MCF 10A (cell line): ENCODE measurements at regions not wholly inside any gene's neighbourhood (a gene's known extent, or its start where the extent isn't known, plus 50 kb on each side); places are given as distances from the start of the nearest gene placed in this dataset.

Source experiments
- BruUV-seq: library from RNA; stranded (reverse); fragments of 400-500 nt; replicated peaks from 2 replicates; lab custom pipeline; 2021; lab: Mats Ljungman, UMichigan
- CTCF ChIA-PET: fragments of 300-600 bp; sonication (Branson Sonifier 250); formaldehyde crosslinking; extraction: SDS; loops from one replicate; lab custom pipeline; 2021; ENCODE audit warnings: antibody characterized with exemption, inconsistent platforms; lab: Yijun Ruan, JAX
- POLR2A ChIA-PET: fragments of 300-600, 350-650 bp; sonication (Branson Sonifier 250); formaldehyde crosslinking; extraction: SDS; loops from one replicate; lab custom pipeline; 2020; ENCODE audit warnings: antibody characterized with exemption, inconsistent platforms; lab: Yijun Ruan, JAX
- DNase-seq: peaks from one replicate; pipeline ENCODE4 v3.0.0-alpha.2; 2018; ENCODE audit not compliant: unreplicated experiment
- H3K27ac Mint-ChIP-seq: one replicate; pipeline ENCODE4 v1.8.0; 2022; ENCODE audit warnings: mild to moderate bottlenecking, low read depth, mixed read lengths; ENCODE audit not compliant: unreplicated experiment
- H3K27me3 Mint-ChIP-seq: one replicate; pipeline ENCODE4 v1.8.0; 2022; ENCODE audit warnings: mixed read lengths; ENCODE audit not compliant: insufficient read depth, unreplicated experiment
- H3K36me3 Mint-ChIP-seq: one replicate; pipeline ENCODE4 v1.8.0; 2022; ENCODE audit warnings: mild to moderate bottlenecking, moderate library complexity, mixed read lengths; ENCODE audit not compliant: insufficient read depth, unreplicated experiment
- H3K4me1 Mint-ChIP-seq: one replicate; pipeline ENCODE4 v1.8.0; 2022; ENCODE audit warnings: mixed read lengths; ENCODE audit not compliant: insufficient read depth, unreplicated experiment
- H3K4me3 Mint-ChIP-seq: one replicate; pipeline ENCODE4 v1.8.0; 2022; ENCODE audit warnings: mild to moderate bottlenecking, moderate library complexity, mixed read lengths; ENCODE audit not compliant: unreplicated experiment
- H3K9me3 Mint-ChIP-seq: one replicate; pipeline ENCODE4 v1.8.0; 2022; ENCODE audit warnings: mixed read lengths; ENCODE audit not compliant: unreplicated experiment
- intact Hi-C: fragments of 100-400 bp; cut with micrococcal nuclease; formaldehyde crosslinking; loops from 2 replicates; pipeline ENCODE4 v1.14.1; 2022
- TF ChIP-seq, protein P1 (sequence below): fragments of 200-600 bp; IDR thresholded peaks from one replicate; pipeline ENCODE4 v1.8.0; 2022; ENCODE audit warnings: antibody characterized with exemption, mild to moderate bottlenecking; ENCODE audit not compliant: unreplicated experiment

DNA sequence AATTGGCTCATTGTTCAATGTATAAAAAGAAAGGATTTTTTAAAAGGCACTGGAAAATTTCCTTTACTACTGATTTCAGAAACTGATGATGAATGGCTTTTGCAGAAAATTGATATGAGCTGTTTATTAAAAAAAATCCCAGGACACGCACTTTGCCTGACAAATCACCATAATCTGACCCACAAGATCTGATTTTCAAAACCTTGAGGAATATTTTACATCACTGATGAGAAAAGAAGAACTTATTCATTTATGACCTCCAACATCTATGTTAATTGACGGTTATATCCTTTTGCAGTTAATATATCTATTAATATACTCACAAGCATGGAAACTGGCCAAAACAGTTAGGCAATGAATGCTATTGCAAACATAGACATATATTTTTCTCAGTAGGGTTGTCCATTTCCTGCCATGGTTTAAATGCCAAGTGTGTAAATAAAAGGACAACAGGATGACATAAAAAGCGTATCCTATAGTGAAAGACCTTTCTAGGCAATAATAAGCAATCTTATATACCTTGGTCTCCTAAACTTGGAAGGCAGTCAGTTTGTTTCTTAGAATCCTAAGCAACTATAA is 109.7 kb upstream of the SLC7A14 start:
- Mint-ChIP-seq H3K27me3 (no peaks in the 10 kb centered on the region), H3K4me3 (no peak overlapping the region), H3K4me1 (peaks cover 9% of the 10 kb centered on the region), H3K36me3 (peaks cover 5% of the 10 kb centered on the region), H3K27ac (no peak overlapping the region), H3K9me3 (peaks cover 6% of the 10 kb centered on the region)
- peak; percentile 52 for DNase-seq
- TF ChIP-seq, protein P1, sequence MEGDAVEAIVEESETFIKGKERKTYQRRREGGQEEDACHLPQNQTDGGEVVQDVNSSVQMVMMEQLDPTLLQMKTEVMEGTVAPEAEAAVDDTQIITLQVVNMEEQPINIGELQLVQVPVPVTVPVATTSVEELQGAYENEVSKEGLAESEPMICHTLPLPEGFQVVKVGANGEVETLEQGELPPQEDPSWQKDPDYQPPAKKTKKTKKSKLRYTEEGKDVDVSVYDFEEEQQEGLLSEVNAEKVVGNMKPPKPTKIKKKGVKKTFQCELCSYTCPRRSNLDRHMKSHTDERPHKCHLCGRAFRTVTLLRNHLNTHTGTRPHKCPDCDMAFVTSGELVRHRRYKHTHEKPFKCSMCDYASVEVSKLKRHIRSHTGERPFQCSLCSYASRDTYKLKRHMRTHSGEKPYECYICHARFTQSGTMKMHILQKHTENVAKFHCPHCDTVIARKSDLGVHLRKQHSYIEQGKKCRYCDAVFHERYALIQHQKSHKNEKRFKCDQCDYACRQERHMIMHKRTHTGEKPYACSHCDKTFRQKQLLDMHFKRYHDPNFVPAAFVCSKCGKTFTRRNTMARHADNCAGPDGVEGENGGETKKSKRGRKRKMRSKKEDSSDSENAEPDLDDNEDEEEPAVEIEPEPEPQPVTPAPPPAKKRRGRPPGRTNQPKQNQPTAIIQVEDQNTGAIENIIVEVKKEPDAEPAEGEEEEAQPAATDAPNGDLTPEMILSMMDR = no peak
- ChIA-PET POLR2A (interaction anchor here (0.6 kb wide), 1 partner anchor 71 kb away, joined by 4 read pairs; no protein-coding TSS in a partner anchor), CTCF (no interaction called here)
- BruUV-seq = no TSS peak
- intact Hi-C loops = no loop called here

- DNase-seq = peak; percentile 50
- CTCF ChIA-PET = interaction anchor here (0.5 to 0.9 kb wide), 2 partner anchors 17 to 1096 kb away, joined by 3 to 4 read pairs; no protein-coding TSS in a partner anchor
Measured at GRCh38 chr3:170692720-170693119, 106.8 kb upstream of the SLC7A14 start.

GRCh38 chr3:170690661-170690981 is 104.7 kb upstream of the SLC7A14 start:
- TF ChIP-seq, protein P1 = no peak
- H3K27ac Mint-ChIP-seq = peak overlapping the region; percentile 89
- POLR2A ChIA-PET = interaction anchor here (2.2 kb wide), 1 partner anchor 61 kb away, joined by 11 read pairs; no protein-coding TSS in a partner anchor
- BruUV-seq = no TSS peak
- CTCF ChIA-PET = interaction anchor here (0.6 to 0.8 kb wide), 3 partner anchors 115 to 137 kb away, joined by 3 to 4 read pairs (median 3); no protein-coding TSS in a partner anchor
- H3K9me3 Mint-ChIP-seq = no peaks in the 10 kb centered on the region
- H3K4me3 Mint-ChIP-seq = no peak overlapping the region
- H3K4me1 Mint-ChIP-seq = peaks cover 33% of the 10 kb centered on the region
- H3K36me3 Mint-ChIP-seq = peaks cover 5% of the 10 kb centered on the region
- DNase-seq = no peak
- intact Hi-C loops = loop anchor here (5.0 kb wide), 1 partner anchor 37 kb away; no protein-coding TSS in a partner anchor
- H3K27me3 Mint-ChIP-seq = no peaks in the 10 kb centered on the region

More at GRCh38 chr3:170692720-170693119, 106.8 kb upstream of the SLC7A14 start:
- no peaks in the 10 kb centered on the region for H3K27me3 Mint-ChIP-seq
- POLR2A ChIA-PET = interaction anchor here (0.7 to 1.6 kb wide), 3 partner anchors 10 to 105 kb away, joined by 3 to 5 read pairs (median 3); no protein-coding TSS in a partner anchor
- BruUV-seq = no TSS peak
- H3K4me1 Mint-ChIP-seq = peaks cover 33% of the 10 kb centered on the region
- peaks cover 5% of the 10 kb centered on the region for H3K36me3 Mint-ChIP-seq
- intact Hi-C loops = loop anchor here (5.0 kb wide), 1 partner anchor 35 kb away; no protein-coding TSS in a partner anchor
- peaks cover 6% of the 10 kb centered on the region for H3K9me3 Mint-ChIP-seq
- no peak overlapping the region for H3K4me3 Mint-ChIP-seq
- TF ChIP-seq, protein P1 = no peak
- no peak overlapping the region for H3K27ac Mint-ChIP-seq

DNA sequence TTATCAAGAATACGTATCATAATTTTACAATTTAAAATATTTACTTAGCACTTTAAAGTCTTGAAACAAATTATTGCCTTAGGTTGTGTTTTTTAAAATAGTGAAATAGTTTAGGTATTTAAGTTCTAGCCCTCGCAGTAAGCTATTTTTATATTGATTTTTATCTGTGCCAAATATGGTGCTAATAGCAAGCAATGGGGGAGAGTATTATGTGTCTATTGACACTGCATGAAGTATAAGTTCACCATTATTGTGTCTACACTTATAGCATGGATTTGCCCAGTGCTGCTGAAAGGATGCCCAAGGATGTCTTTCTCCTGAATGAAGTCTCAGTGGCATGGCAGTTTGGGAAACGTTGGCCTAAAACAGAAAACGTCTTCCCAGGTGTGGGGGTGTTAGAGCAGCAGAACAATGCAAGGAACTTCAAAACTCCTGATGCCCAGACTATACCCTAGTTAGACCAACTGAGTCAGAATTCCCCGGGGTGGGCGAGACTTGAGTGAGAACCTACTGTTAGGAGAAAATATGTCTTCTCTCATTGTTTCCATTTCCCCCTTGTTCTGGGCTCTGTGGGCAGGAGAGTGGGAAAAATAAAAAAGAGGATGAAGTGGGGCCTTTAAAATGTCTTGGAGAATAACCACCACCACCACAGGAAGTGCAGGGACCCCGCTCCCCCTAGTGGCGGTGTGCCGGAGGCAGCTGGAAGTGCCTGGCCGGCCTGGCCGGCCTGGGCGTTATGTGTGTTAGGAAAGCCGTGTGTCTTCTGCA is 104.2 kb upstream of the SLC7A14 start:
- Mint-ChIP-seq H3K36me3 (peaks cover 5% of the 10 kb centered on the region), H3K27me3 (no peaks in the 10 kb centered on the region), H3K4me1 (peaks cover 33% of the 10 kb centered on the region), H3K4me3 (no peak overlapping the region), H3K9me3 (no peaks in the 10 kb centered on the region), H3K27ac (peak overlapping the region; percentile 89)
- no TSS peak for BruUV-seq
- ChIA-PET POLR2A (interaction anchor here (0.8 to 2.2 kb wide), 11 partner anchors 12 to 276 kb away, joined by 3 to 21 read pairs (median 3); no protein-coding TSS in a partner anchor), CTCF (interaction anchor here (0.5 to 1.2 kb wide), 5 partner anchors 61 to 497 kb away, joined by 3 to 4 read pairs (median 3); no protein-coding TSS in a partner anchor)
- TF ChIP-seq, protein P1 = peak; percentile 41
- intact Hi-C loops = loop anchor here (5.0 kb wide), 1 partner anchor 37 kb away; no protein-coding TSS in a partner anchor
- peak; percentile 39 for DNase-seq
